CD4-positive, alpha-beta T cell treated with Interleukin-1 beta for 1 hour (primary cell): ENCODE measurements at regions not wholly inside any gene's neighbourhood (a gene's known extent, or its start where the extent isn't known, plus 50 kb on each side); places are given as distances from the start of the nearest gene placed in this dataset.

Experiments
- DNase-seq, 2 donors: peaks; one replicate each; pipeline ENCODE4 v3.0.0-alpha.2; 2020 to 2022

GRCh38 chr18:44520981-44521667 lies 159.6 kb upstream of the SETBP1 start:
- no peak for DNase-seq

- no peak for DNase-seq
Measured at GRCh38 chr18:44521668-44522022, 159.0 kb upstream of the SETBP1 start.

GRCh38 chr18:44526705-44527415 lies 153.8 kb upstream of the SETBP1 start:
- DNase-seq = no peak

- no peak for DNase-seq
Measured at GRCh38 chr18:44533071-44533470, 147.6 kb upstream of the SETBP1 start.

- no peak for DNase-seq
Measured at GRCh38 chr18:44536046-44536445, 144.6 kb upstream of the SETBP1 start.

- no peak for DNase-seq
Measured at GRCh38 chr18:44536619-44537018, 144.1 kb upstream of the SETBP1 start.

GRCh38 chr18:44537526-44537925 lies 143.2 kb upstream of the SETBP1 start:
- DNase-seq = no peak

GRCh38 chr18:44539926-44540325 lies 140.8 kb upstream of the SETBP1 start:
- no peak for DNase-seq

GRCh38 chr18:44541159-44541558 lies 139.5 kb upstream of the SETBP1 start:
- DNase-seq = no peak

GRCh38 chr18:44541781-44542180 lies 138.9 kb upstream of the SETBP1 start:
- DNase-seq = no peak

- no peak for DNase-seq
Measured at GRCh38 chr18:44543387-44543786, 137.3 kb upstream of the SETBP1 start.

- no peak for DNase-seq
Measured at GRCh38 chr18:44545359-44545985, 135.2 kb upstream of the SETBP1 start.

GRCh38 chr18:44546954-44547353 lies 133.7 kb upstream of the SETBP1 start:
- DNase-seq = no peak

- no peak for DNase-seq
Measured at GRCh38 chr18:44548291-44549221, 132.1 kb upstream of the SETBP1 start.

- no peak for DNase-seq
Measured at GRCh38 chr18:44552706-44553105, 128.0 kb upstream of the SETBP1 start.

- no peak for DNase-seq
Measured at GRCh38 chr18:44556296-44556695, 124.4 kb upstream of the SETBP1 start.

GRCh38 chr18:44557616-44558151 lies 123.0 kb upstream of the SETBP1 start:
- no peak for DNase-seq

GRCh38 chr18:44558767-44559166 lies 121.9 kb upstream of the SETBP1 start:
- no peak for DNase-seq

- no peak for DNase-seq
Measured at GRCh38 chr18:44562986-44563385, 117.7 kb upstream of the SETBP1 start.

GRCh38 chr18:44564922-44565321 lies 115.8 kb upstream of the SETBP1 start:
- no peak for DNase-seq

GRCh38 chr18:44568342-44568741 lies 112.3 kb upstream of the SETBP1 start:
- no peak for DNase-seq

GRCh38 chr18:44568986-44569385 lies 111.7 kb upstream of the SETBP1 start:
- no peak for DNase-seq
